GM11168 (cell line): ENCODE measurements at regions not wholly inside any gene's neighbourhood (a gene's known extent, or its start where the extent isn't known, plus 50 kb on each side); places are given as distances from the start of the nearest gene placed in this dataset.

Experiments used
- in situ Hi-C: fragments of 300-500 bp; cut with MboI; formaldehyde crosslinking; loops from one replicate; pipeline ENCODE4 v1.12.0; 2022; ENCODE audit warnings: low sequenced_read_pairs; ENCODE audit not compliant: unreplicated experiment

DNA sequence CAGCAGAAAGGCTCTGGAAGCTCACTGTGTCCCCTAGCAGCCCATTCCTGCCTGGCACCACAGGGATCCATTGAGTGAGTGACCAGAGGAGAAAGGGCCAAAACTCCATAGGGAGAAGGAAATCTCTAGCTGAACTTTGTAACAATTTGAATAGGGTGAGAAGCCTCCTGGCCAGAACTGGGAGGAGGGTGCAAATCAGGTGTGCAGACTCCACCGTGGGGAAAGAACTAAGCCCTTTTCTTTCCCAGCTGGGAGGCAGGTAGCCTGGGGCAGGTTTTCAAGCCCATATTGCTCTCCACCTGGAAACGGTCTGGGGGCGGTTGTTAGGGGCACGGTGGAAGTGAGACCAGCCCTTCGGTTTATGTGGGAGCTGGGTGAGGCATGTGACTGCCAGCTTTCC lies 227.2 kb downstream of the SNCA start:
- in situ Hi-C loops: no loop called here

DNA sequence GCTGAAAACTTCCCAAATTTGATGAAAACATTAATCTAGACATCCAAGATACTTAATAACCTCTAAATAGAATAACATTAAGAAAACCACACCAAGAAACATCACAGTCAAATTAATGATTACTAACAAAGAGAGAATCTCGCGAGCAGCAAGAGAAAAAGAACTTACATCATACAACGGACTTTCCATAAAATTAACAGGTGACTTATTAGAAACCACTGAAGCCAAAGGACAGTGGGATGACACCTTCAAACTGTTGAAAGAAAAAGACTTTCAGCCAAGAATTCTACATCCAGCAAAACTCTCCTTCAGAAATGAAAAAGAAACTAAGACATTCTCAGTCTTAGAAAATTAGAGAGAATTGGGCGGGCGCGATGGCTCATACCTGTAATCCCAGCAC lies 232.0 kb downstream of the SNCA start:
- in situ Hi-C loops: no loop called here

DNA sequence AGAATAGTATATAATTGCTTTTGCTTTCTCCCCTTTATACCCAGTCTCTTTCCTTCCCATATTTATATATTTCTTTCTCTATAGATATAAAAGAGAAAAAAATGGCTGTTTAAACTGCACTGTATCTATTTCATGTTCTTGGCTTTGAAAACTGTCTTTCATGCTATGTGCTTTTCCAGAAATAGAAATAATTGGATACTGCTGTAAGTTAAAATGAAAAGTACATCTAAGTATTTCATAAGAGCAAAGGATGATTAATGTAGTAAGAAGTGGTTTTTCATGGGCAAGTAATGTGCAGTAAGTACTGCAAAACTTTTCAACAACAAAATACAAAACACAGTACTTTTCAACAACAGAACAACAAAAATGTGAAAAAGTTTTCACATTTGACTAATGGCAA lies 237.9 kb downstream of the SNCA start:
- in situ Hi-C loops: no loop called here

DNA sequence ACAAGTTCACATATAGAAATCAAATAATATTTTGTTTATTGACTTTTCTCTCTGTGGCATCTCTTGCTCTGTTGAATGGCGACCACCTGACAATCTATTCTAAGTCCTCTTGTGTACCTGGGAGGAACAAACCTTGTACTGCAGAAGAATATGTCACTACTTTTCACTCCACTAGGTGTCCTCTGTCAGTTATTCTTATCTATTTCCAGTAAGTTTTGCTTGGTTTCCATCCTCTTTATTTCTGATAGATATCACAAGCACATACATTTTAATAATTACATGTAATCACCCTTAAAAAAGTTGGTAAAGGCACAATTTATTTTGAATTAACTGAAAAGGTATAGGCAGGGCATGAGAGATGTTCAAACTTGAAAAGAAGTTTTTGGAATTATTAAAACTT lies 238.4 kb downstream of the SNCA start:
- in situ Hi-C loops: no loop called here

DNA sequence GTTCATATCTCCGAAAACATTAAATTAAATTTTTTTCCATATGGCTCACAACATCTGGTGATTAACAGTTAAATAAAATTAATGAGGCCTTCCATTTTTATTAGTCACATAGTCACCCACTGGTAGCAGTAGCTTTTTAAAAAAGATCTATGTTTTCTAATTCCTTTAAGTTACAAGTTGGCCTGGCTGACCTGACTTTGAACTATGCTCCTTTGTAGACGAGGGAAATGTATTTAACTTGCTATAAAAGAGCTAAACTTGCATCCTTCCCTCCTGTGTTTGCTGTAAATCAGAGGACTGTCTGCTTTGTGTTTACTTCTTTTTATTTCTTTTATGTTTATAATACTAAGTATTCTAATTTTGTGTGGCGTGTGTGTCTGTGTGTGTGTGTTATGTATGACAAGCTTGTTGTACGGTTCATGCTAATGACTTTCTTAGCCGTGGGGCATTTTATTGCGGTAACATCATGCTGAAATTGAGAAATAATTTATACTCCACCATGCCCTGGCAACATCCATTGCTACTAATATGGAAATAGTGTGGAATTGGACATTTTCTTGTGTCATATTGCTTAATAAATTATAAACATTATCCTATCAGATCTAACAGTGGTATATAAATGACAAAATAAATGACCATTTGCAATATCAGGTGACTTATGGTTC lies 241.7 kb downstream of the SNCA start:
- in situ Hi-C loops: no loop called here

DNA sequence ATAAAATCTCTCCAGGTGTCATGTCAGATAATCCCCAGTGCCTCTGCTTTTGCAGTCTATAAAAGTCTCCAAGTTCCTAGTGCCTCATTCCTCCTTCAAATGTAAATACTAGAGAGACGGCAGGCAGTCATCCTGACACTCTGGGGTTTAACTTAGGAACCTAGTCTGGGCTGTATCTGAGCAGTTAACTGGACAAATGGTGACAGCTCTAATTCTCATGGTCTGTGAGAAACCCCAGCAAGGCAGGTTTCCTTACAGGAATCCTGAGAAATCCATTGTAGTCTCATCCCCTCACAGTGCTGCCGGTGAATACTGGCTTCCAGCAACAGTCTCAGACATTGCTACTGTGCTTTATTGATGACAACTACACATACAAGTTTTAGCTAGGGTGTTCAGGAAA lies 246.8 kb downstream of the SNCA start:
- in situ Hi-C loops: no loop called here

DNA sequence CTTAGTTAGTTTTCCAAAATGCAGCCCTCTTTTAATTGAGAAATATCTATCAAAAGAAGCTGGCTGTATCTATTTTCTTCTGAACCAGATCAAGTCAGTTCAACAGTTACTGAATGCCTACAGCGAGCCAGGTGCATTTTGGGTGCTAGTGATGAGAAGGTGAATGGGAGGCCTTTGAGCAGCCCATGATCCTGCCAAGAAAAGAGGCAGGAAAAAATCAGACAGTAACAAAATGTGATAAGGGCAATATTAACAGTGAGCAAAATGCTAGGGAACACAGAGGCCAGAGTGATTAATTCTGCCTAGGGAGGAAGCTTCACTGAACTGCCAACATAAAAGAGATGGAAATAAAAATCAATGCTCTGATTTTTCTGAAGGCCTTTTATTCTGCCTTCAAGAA lies 248.5 kb downstream of the SNCA start:
- in situ Hi-C loops: no loop called here

DNA sequence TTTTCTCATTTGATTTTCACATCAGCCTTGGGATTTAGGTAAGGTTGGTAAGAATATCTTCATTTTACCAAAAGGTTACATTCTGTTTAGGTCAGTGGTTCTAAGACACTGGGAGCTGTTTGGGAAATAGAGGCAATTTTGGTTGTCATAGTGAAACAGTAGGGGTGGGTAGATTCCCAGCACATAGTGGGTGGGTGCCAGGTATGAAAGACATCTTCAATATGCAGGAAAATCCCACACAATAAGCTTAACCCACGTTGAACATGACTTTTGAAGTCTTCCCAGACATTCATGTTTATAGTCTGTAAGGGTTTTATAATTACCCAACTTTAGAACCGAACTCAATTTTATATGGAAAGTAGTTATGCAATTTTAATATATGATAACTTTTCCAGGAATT lies 249.6 kb downstream of the SNCA start:
- in situ Hi-C loops: no loop called here

DNA sequence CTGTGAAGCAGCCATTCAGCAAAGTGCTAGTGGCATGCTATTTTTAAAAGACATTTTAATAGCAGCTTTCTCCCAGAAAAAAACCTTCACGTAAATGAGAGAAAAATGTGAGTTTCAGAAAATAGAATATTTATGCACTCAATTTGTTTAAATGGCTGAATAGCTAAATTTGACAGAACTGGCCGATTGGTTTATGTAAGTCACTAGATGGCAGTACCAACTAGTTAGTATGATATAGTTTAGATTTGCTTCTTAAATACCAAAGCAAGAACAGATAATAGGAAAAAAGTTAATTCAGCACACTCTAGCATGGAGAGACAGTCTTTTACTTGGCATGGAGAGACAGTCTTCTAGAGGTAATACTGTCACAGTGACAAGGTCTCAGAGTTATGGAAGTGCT lies 250.1 kb downstream of the SNCA start:
- in situ Hi-C loops: no loop called here

DNA sequence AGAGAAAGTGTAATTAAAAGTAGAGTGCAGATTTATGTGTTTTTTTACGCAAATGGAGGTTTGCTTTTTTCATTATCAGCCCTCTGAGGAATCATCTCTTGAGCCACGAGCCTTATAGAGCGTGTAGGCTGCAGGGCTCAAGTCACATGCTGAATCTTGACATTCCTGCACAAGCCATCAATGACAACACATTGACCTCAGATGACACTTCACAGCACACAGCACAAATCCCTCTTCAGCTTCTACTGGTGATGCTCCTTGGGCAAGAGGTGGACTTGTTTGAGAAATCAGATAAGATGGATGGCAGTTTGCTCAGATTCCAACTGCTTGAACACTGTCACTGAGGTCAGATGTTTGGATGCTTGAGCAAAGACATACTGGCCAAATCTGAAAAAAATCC lies 250.6 kb downstream of the SNCA start:
- in situ Hi-C loops: no loop called here

DNA sequence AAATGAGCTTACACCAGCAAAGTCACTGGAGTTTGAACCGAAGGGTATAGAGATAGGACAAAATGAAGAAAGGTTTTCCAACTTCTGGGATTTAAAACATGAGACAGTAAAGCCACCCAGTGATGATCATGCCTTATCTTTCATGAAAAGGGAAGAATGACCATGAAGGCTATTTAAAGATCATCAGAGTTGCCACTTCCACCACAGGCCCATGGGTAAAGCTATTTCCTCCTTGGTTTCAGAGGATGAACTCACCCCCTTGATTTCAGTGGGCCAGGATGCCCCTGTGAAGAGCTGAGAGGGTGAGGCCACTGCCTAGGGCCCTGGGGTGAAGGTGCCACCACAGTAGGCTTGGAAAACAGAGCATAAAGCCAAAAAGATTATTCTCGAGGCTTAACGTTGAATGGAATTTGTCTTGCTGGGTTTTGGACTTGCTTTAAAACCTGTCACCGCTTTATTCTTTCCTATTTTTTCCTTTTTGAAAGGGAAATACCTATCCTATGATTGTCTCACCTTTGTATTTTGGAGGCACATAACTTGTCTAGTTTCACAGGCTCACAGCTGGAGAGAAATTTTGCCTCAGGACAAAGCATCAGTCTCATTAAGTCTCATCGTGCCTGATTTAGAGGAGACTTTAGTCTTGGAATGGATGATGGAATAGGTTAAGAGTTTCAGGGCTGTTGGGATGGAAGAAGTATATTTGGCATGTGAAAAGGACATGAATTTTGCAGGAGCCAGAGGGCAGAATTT lies 254.0 kb downstream of the SNCA start:
- in situ Hi-C loops: no loop called here

DNA sequence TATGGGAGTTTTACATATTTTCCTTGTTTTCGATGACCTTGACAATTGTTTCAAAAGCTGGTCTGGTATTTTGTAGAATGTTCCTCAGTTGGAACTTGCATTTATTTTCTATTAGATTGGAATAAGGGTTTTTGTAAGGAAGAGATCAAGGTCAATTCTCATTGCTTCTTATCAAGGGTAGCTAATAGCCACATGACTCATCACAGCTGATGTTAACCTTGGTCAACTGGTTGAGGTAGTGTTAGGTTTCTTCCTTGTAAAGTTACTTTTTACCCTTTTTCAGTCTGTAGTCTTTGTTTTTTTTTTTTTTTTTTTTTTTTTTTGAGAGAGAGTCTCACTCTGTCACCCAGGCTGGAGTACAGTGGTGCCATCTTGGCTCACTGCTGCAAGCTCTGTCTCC lies 257.2 kb downstream of the SNCA start:
- in situ Hi-C loops: no loop called here

DNA sequence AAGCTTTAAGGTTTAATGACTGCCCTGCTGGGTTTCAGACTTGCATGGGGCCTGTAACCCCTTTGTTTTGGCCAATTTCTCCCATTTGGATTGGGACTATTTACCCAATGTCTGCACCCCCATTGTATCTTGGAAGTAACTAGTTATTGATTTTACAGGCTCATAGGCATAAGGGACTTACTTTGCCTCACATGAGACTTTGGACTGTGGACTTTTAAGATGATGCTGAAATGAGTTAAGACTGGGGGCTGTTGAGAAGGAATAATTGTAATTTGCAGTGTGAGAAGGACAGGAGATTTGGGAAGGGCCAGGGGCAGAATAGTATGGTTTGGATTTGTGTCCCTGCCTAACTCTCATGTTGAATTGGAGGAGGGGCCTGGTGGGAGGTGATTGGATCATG lies 260.7 kb downstream of the SNCA start:
- in situ Hi-C loops: no loop called here

DNA sequence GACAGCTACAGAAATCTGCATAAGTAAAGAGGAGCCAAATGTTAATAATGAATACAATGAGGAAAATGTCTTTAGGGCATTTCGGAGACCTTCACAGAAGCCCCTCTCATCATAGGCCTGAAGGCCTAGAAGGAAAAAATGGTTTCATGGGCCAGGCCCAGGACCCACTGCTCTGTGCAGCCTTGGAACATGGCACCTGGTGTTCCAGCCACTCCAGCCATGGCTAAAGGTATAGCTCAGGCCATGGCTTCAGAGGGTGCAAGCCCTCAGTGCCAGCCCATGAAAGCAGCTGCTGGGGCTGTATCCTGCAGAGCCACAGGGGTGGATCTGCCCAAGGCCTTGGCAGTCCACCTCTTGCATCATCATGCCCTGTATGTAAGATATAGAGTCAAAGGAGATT lies 261.1 kb downstream of the SNCA start:
- in situ Hi-C loops: no loop called here

DNA sequence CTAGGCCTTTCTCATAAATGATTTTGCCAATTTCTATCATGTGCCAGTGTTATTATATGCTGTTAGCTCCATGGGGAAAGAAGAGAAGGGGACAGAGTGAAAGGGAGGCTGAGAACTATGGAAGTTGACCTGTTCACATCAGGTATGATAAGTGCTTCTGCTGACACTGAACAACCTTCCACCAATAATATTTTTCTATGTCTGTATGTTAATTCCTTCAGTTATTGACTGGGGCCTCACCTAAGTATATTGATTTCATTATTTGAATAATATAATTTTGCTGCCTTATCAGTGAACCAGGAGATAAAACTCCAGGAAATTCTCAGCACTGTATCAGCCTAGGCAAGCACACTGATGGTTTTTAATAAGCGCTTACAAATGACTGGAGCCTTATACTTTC lies 262.8 kb downstream of the SNCA start:
- in situ Hi-C loops: no loop called here

DNA sequence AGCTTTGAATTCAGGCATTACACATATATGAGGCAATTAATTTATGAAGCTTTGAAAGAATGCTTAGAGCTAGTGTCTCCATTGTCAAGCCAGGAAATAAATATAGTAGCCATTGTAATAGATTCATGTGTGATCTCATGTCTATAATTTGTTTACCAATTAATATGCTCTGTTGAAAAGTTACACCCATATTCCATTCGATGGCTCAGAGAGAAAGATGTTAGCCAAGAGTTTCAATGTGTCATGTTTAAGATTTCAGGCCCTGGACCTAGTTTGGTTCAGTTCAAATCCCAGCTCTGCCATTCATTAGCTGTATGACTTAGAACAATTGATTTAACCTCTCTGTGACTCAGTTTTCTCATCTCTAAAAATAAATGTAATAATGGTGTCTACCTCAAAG lies 263.3 kb downstream of the SNCA start:
- in situ Hi-C loops: no loop called here

DNA sequence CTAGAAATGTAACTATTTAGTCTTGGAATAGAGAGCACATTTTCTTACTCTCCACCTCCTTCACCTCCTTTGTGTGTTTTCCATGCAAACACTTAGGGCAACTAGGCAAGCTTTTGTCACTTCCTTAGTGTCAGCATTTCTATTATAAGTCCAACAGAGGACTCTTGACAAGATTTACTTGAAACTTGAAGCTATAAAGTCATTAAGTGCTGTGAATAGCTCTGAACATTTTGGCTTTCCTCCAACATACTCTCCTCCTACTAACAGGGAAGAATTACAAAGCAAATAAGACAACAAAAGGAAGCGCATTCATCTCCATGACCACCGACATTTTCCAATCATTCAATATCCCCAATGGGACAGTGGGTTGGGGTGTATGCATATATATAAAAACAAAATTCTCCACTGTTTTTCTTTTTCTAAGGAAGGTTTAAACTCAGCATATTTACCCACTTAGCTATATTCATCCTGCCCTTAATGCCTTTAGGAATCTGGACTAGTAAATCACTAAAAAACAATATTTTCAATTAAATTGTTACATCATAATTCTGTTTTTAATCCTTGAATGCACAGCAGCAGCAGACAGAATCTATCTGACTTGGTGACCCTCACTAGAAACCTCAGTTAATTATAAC lies 264.6 kb downstream of the SNCA start:
- in situ Hi-C loops: no loop called here

DNA sequence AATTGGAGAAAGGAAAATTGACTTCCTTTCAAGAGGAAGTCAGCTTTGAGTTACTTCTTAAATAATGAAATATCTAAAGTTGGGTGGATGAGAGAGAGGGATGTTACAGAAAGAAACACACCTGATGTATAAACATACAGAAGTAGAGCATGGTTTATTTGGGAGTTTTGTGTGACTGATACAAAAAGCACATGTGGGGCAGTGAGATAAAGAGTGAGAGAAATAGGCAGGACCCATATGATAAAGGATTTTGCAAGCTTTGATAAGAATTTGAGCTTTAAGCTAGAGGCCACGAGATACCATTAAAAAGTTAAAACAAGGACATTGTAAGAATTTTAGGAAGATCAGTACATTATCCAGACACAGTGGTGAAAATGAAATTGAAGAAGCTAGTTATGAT lies 263.3 kb upstream of the GPRIN3 start:
- in situ Hi-C loops: no loop called here

DNA sequence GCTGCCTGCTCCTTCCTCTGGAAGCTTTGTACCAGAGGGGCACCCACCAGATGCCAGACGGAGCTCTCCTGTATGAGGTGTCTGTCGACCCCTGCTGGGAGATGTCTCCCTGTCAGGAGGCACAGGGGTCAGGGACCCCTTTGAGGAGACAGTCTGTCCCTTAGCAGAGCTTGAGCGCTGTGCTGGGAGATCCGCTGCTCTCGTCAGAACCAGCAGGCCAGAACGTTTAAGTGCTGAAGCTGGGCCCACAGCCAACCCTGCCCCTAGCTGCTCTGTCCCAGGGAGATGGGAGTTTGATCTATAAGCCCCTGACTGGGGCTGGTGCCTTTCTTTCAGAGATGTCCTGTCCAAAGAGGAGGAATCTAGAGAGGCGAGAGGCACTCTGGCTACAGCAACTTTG lies 260.3 kb upstream of the GPRIN3 start:
- in situ Hi-C loops: no loop called here

DNA sequence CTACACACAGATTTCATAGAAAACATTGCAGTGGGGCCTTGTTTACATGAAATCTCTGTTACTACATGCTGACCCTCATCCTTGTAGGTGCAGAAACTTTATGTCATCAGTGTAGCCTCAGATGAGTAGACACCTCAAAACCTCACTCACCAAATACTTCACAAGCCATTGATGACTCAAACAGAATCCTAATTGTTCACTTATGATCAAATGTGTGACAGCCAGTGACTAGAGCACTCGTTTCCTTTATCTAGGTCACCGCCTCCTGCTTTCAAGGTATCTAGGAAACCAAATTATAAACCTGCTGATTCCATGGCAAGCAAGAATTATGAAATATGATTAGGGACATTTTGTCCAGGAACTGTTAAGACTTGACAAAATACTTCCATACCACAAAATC lies 255.8 kb upstream of the GPRIN3 start:
- in situ Hi-C loops: no loop called here

DNA sequence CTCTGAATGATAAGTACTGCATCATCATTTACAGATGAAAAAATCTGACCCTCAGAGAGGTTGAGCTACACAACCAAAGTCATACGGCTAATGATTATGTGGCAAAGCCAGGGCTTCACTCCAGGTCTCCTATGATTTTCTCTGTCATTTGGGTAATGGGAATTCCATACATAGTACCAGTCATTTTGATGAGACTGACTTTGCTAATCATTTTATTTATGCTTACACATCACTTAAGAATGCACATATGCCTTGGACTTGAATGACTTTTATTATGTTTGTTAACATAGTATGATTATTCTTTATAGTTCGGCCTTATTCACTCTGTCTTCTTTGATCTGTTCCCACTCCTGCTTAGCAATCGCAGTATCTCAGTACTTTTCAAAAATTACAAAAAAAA lies 255.1 kb upstream of the GPRIN3 start:
- in situ Hi-C loops: no loop called here

DNA sequence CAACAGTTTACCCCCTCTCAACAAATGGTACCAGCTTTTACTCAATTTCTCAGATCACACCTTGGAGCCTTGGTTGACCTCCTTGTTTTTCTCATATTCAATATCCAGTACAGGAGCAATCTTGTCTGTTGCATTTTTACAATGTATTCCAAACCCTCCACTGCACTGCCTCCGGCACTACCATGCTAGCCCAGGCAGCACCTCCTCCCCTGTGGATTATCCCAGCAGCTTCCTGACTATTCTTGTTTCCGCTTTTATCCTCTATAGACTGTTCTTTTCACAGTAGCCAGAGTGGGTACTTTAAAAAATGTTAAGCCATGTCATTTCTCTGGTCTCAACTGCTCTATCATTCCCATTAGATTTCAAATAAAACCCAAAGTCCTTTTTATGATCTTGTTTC lies 253.4 kb upstream of the GPRIN3 start:
- in situ Hi-C loops: no loop called here
